ENCODE measurements at regions not wholly inside any gene's neighbourhood (a gene's known extent, or its start where the extent isn't known, plus 50 kb on each side); places are given as distances from the start of the nearest gene placed in this dataset.
"Not testable (repeated sequence)": the region's sequence is repeated elsewhere in the genome, so short reads cannot be mapped to it uniquely, and the experiment has no call there.

GRCh38 chr10:57673446-57673960, 594.2 kb downstream of the IPMK start:
- no peak overlapping the region for H3K4me3 ChIP-seq (ENCODE audit: low read length)
- no peak for DNase-seq (ENCODE audit: low read depth)
- TF ChIP-seq CTCF (conservative IDR thresholded peaks at IDR 0.05; ENCODE audit: low read depth, low read length), result no peak

- H3K4me3 ChIP-seq (ENCODE audit: low read length), result no peak overlapping the region
- TF ChIP-seq CTCF (conservative IDR thresholded peaks at IDR 0.05; ENCODE audit: low read depth, low read length), result no peak
- DNase-seq (ENCODE audit: low read depth), result no peak
These were observed 602.9 kb downstream of the IPMK start for GRCh38 chr10:57664815-57665214.

- no peak for DNase-seq (ENCODE audit: low read depth)
- H3K4me3 ChIP-seq (ENCODE audit: low read length), result no peak overlapping the region
- no peak for TF ChIP-seq CTCF (conservative IDR thresholded peaks at IDR 0.05; ENCODE audit: low read depth, low read length)
These were observed 604.3 kb downstream of the IPMK start for GRCh38 chr10:57663401-57663800.

GRCh38 chr10:57661206-57661605, 606.5 kb downstream of the IPMK start:
- no peak for DNase-seq (ENCODE audit: low read depth)
- no peak overlapping the region for H3K4me3 ChIP-seq (ENCODE audit: low read length)
- TF ChIP-seq CTCF (conservative IDR thresholded peaks at IDR 0.05; ENCODE audit: low read depth, low read length), result no peak

- no peak overlapping the region for H3K4me3 ChIP-seq (ENCODE audit: low read length)
- peak; percentile 86 for TF ChIP-seq CTCF (conservative IDR thresholded peaks at IDR 0.05; ENCODE audit: low read depth, low read length)
- DNase-seq (ENCODE audit: low read depth), result peak; percentile 11
These were observed 610.4 kb downstream of the IPMK start for GRCh38 chr10:57657164-57657765.

- no peak for TF ChIP-seq CTCF (conservative IDR thresholded peaks at IDR 0.05; ENCODE audit: low read depth, low read length)
- no peak for DNase-seq (ENCODE audit: low read depth)
- no peak overlapping the region for H3K4me3 ChIP-seq (ENCODE audit: low read length)
These were observed 612.8 kb downstream of the IPMK start for GRCh38 chr10:57654856-57655255.

- H3K4me3 ChIP-seq (ENCODE audit: low read length); DNase-seq (ENCODE audit: low read depth): not testable (repeated sequence)
These were observed 622.6 kb downstream of the IPMK start for GRCh38 chr10:57645108-57645507.
